ENCODE measurements at regions not wholly inside any gene's neighbourhood (a gene's known extent, or its start where the extent isn't known, plus 50 kb on each side); places are given as distances from the start of the nearest gene placed in this dataset.
"Not testable (repeated sequence)": the region's sequence is repeated elsewhere in the genome, so short reads cannot be mapped to it uniquely, and the experiment has no call there.

- H3K4me3 ChIP-seq (ENCODE audit: low read depth, low read length), result no peak overlapping the region
- TF ChIP-seq CTCF (conservative IDR thresholded peaks at IDR 0.05; ENCODE audit: low read depth, low read length), result no peak
- no peak for DNase-seq (ENCODE audit: low read depth)
These were observed 596.7 kb downstream of the JRKL start for GRCh38 chr11:96986516-96986915.

- DNase-seq (ENCODE audit: low read depth), result no peak
- no peak overlapping the region for H3K4me3 ChIP-seq (ENCODE audit: low read depth, low read length)
- no peak for TF ChIP-seq CTCF (conservative IDR thresholded peaks at IDR 0.05; ENCODE audit: low read depth, low read length)
These were observed 601.1 kb downstream of the JRKL start for GRCh38 chr11:96990914-96991313.

- DNase-seq (ENCODE audit: low read depth), result no peak
- TF ChIP-seq CTCF (conservative IDR thresholded peaks at IDR 0.05; ENCODE audit: low read depth, low read length), result no peak
- H3K4me3 ChIP-seq (ENCODE audit: low read depth, low read length), result no peak overlapping the region
These were observed 610.7 kb downstream of the JRKL start for GRCh38 chr11:97000481-97000880.

DNA sequence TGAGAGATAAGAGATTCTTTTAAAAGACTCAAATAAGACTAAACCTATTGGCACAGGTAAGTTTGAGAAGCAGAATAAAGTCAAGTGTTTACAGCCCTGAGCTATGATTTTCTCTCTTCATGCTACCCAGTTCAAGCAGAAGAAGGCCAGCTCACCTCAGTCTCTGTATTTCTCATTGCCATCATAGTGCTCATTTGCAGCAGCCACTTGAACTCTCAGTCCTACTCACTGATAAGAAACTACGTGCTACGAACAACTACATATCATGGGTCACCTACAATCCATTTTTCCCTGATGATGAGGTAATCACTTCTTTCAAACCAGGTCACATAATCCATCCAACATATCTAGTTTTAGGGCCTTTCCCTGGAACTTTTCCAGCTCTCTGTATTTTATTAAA lies 617.5 kb downstream of the JRKL start:
- DNase-seq (ENCODE audit: low read depth), result no peak
- TF ChIP-seq CTCF (conservative IDR thresholded peaks at IDR 0.05; ENCODE audit: low read depth, low read length), result no peak
- H3K4me3 ChIP-seq (ENCODE audit: low read depth, low read length), result no peak overlapping the region

- TF ChIP-seq CTCF (conservative IDR thresholded peaks at IDR 0.05; ENCODE audit: low read depth, low read length), result no peak
- no peak overlapping the region for H3K4me3 ChIP-seq (ENCODE audit: low read depth, low read length)
- no peak for DNase-seq (ENCODE audit: low read depth)
These were observed 619.8 kb downstream of the JRKL start for GRCh38 chr11:97009613-97010012.

DNA sequence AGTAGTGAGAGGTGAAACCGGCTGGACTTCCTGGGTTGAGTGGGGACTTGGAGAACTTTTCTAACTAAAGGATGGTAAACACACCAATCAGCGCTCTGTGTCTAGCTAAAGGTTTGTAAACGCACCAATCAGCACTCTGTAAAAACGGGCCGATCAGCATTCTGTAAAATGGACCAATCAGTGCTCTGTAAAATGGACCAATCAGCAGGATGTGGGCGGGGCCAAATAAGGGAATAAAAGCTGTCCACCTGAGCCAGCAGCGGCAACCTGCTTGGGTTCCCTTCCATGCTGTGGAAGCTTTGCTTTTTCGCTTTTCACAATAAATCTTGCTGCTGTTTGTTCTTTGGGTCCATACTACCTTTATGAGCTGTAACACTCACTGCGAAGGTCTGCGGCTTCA lies 621.2 kb downstream of the JRKL start:
- H3K4me3 ChIP-seq (ENCODE audit: low read depth, low read length); DNase-seq (ENCODE audit: low read depth): not testable (repeated sequence)

GRCh38 chr11:97015327-97015726 lies 625.5 kb downstream of the JRKL start:
- H3K4me3 ChIP-seq (ENCODE audit: low read depth, low read length), result no peak overlapping the region
- TF ChIP-seq CTCF (conservative IDR thresholded peaks at IDR 0.05; ENCODE audit: low read depth, low read length), result no peak
- no peak for DNase-seq (ENCODE audit: low read depth)

- no peak for DNase-seq (ENCODE audit: low read depth)
- TF ChIP-seq CTCF (conservative IDR thresholded peaks at IDR 0.05; ENCODE audit: low read depth, low read length), result no peak
These were observed 629.5 kb downstream of the JRKL start for GRCh38 chr11:97019305-97019704.

More at GRCh38 chr11:97019305-97019704, 629.5 kb downstream of the JRKL start:
- H3K4me3 ChIP-seq (ENCODE audit: low read depth, low read length), result no peak overlapping the region
